ENCODE measurements at regions not wholly inside any gene's neighbourhood (a gene's known extent, or its start where the extent isn't known, plus 50 kb on each side); places are given as distances from the start of the nearest gene placed in this dataset.

GRCh38 chr3:180534828-180535227, 67.1 kb upstream of the TTC14 start:
- Histone ChIP-seq H3K27me3 (no peaks in the 10 kb centered on the region), H3K4me3 (ENCODE audit: low read depth in 1 of 2, low read length in 1 of 2) (no peak overlapping the region), H3K27ac (no peak overlapping the region), H3K36me3 (no peaks in the 10 kb centered on the region), H3K9me3 (no peaks in the 10 kb centered on the region), H3K4me1 (ENCODE audit: control insufficient read depth in 1 of 2, insufficient read depth in 1 of 2, low read depth in 1 of 2, low read length in 1 of 2) (no peaks in the 10 kb centered on the region)
- no peak for TF ChIP-seq CTCF (IDR thresholded peaks at IDR 0.05)

GRCh38 chr3:180538493-180538892, 63.5 kb upstream of the TTC14 start:
- Histone ChIP-seq H3K9me3 (no peaks in the 10 kb centered on the region), H3K27me3 (no peaks in the 10 kb centered on the region), H3K4me3 (ENCODE audit: low read depth in 1 of 2, low read length in 1 of 2) (no peak overlapping the region), H3K36me3 (no peaks in the 10 kb centered on the region), H3K27ac (no peak overlapping the region), H3K4me1 (ENCODE audit: control insufficient read depth in 1 of 2, insufficient read depth in 1 of 2, low read depth in 1 of 2, low read length in 1 of 2) (no peaks in the 10 kb centered on the region)
- TF ChIP-seq CTCF (IDR thresholded peaks at IDR 0.05), result no peak

- Histone ChIP-seq H3K4me3 (ENCODE audit: low read depth in 1 of 2, low read length in 1 of 2) (no peak overlapping the region), H3K27ac (no peak overlapping the region), H3K9me3 (no peaks in the 10 kb centered on the region), H3K4me1 (ENCODE audit: control insufficient read depth in 1 of 2, insufficient read depth in 1 of 2, low read depth in 1 of 2, low read length in 1 of 2) (no peaks in the 10 kb centered on the region), H3K36me3 (no peaks in the 10 kb centered on the region), H3K27me3 (no peaks in the 10 kb centered on the region)
- TF ChIP-seq CTCF (IDR thresholded peaks at IDR 0.05), result no peak
Measured at GRCh38 chr3:180543877-180544276, 58.1 kb upstream of the TTC14 start.

GRCh38 chr3:180546863-180547262, 55.1 kb upstream of the TTC14 start:
- Histone ChIP-seq H3K4me3 (ENCODE audit: low read depth in 1 of 2, low read length in 1 of 2) (no peak overlapping the region), H3K4me1 (ENCODE audit: control insufficient read depth in 1 of 2, insufficient read depth in 1 of 2, low read depth in 1 of 2, low read length in 1 of 2) (no peaks in the 10 kb centered on the region), H3K27me3 (no peaks in the 10 kb centered on the region), H3K9me3 (no peaks in the 10 kb centered on the region), H3K36me3 (no peaks in the 10 kb centered on the region), H3K27ac (no peak overlapping the region)
- TF ChIP-seq CTCF (IDR thresholded peaks at IDR 0.05), result no peak

GRCh38 chr3:180548050-180548449, 53.9 kb upstream of the TTC14 start:
- Histone ChIP-seq H3K27me3 (no peaks in the 10 kb centered on the region), H3K36me3 (no peaks in the 10 kb centered on the region), H3K4me1 (ENCODE audit: control insufficient read depth in 1 of 2, insufficient read depth in 1 of 2, low read depth in 1 of 2, low read length in 1 of 2) (no peaks in the 10 kb centered on the region), H3K27ac (no peak overlapping the region), H3K4me3 (ENCODE audit: low read depth in 1 of 2, low read length in 1 of 2) (no peak overlapping the region), H3K9me3 (no peaks in the 10 kb centered on the region)
- TF ChIP-seq CTCF (IDR thresholded peaks at IDR 0.05), result no peak

Measured in neutrophil (primary cell).